GM19455 (cell line): ENCODE measurements at regions not wholly inside any gene's neighbourhood (a gene's known extent, or its start where the extent isn't known, plus 50 kb on each side); places are given as distances from the start of the nearest gene placed in this dataset.

Experiments
- ATAC-seq: cut with Tn5 transposase; IDR thresholded peaks from one replicate; pipeline ENCODE4 v1.9.1; 2021; ENCODE audit not compliant: unreplicated experiment

- ATAC-seq, result no peak
Observed at GRCh38 chr13:34647379-34648150, 294.5 kb upstream of the NBEA start.

- ATAC-seq, result no peak
Observed at GRCh38 chr13:34654203-34654602, 287.9 kb upstream of the NBEA start.

GRCh38 chr13:34654647-34655046 is 287.4 kb upstream of the NBEA start:
- ATAC-seq, result no peak

GRCh38 chr13:34655554-34655953 is 286.5 kb upstream of the NBEA start:
- ATAC-seq, result no peak

GRCh38 chr13:34657716-34658115 is 284.4 kb upstream of the NBEA start:
- ATAC-seq, result no peak

GRCh38 chr13:34667286-34668218 is 274.5 kb upstream of the NBEA start:
- ATAC-seq, result no peak

- ATAC-seq, result no peak
Observed at GRCh38 chr13:34671137-34671536, 270.9 kb upstream of the NBEA start.

GRCh38 chr13:34672631-34673030 is 269.4 kb upstream of the NBEA start:
- no peak for ATAC-seq

- ATAC-seq, result no peak
Observed at GRCh38 chr13:34675626-34676025, 266.4 kb upstream of the NBEA start.

GRCh38 chr13:34678154-34678553 is 263.9 kb upstream of the NBEA start:
- no peak for ATAC-seq

- ATAC-seq, result no peak
Observed at GRCh38 chr13:34681405-34681955, 260.6 kb upstream of the NBEA start.

- ATAC-seq, result no peak
Observed at GRCh38 chr13:34695063-34695462, 247.0 kb upstream of the NBEA start.

- no peak for ATAC-seq
Observed at GRCh38 chr13:34696296-34696695, 245.8 kb upstream of the NBEA start.

- no peak for ATAC-seq
Observed at GRCh38 chr13:34696741-34697140, 245.3 kb upstream of the NBEA start.

- no peak for ATAC-seq
Observed at GRCh38 chr13:34698945-34699344, 243.1 kb upstream of the NBEA start.

- ATAC-seq, result no peak
Observed at GRCh38 chr13:34700155-34700554, 241.9 kb upstream of the NBEA start.

- no peak for ATAC-seq
Observed at GRCh38 chr13:34701919-34702318, 240.2 kb upstream of the NBEA start.

- no peak for ATAC-seq
Observed at GRCh38 chr13:34708566-34709313, 233.3 kb upstream of the NBEA start.

- no peak for ATAC-seq
Observed at GRCh38 chr13:34719060-34719875, 222.8 kb upstream of the NBEA start.

GRCh38 chr13:34720618-34721017 is 221.5 kb upstream of the NBEA start:
- ATAC-seq, result no peak
